Adipose tissue (tissue), 3 donors: ENCODE measurements at regions not wholly inside any gene's neighbourhood (a gene's known extent, or its start where the extent isn't known, plus 50 kb on each side); places are given as distances from the start of the nearest gene placed in this dataset.

Experiments
- H3K27ac ChIP-seq: one replicate; pipeline ENCODE4 v1.5.1; 2013; ENCODE audit warnings: low read depth, low read length
- WGBS, 3 donors: extraction: QIAGEN DNeasy Blood & Tissue Kit; methylation state at CpG; one replicate each; pipeline ENCODE4 v1.1.7; 2013; 5-methylcytosine and 5-hydroxymethylcytosine counted together
- donor health status: healthy with polysubstance abuse.
- donor health status: Bipolar disorder and iron deficiency.
- donor health status: healthy.

DNA sequence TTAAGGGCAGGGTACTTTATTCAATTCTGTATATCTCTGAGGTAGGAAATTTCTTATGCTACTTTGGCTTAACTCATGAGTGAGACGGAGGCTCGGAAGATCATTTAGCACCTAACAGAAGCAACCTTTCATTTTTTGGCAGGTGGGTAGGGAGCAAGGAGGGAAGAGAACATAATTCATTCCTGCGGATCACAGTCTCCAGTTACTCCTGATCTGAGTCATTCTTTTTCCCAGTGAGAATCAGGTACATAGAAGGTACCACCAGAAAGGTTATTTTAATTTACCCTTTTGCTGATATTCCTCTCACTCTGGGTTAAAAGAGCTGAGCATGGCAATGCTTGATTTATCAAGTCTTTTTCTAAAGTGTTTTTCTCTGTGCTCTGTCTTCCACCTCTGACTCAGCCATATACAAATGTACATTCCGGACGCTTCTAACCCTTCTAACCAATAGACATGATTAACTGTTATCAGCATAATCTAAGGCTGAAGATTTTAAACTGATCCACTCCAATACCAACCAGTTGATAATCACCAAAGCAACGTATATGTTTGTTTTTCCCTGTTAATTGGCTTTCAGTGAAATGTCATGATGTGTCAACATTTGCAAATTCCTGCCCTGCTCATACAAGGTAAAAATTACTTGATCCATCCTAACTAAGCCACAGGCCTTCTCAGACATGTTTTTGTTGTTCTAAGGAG is 271.7 kb downstream of the DUSP10 start:
- WGBS, 3 donors, result 47 to 83% (median 81%) methylated on average over 6 of the region's 6 CpGs

DNA sequence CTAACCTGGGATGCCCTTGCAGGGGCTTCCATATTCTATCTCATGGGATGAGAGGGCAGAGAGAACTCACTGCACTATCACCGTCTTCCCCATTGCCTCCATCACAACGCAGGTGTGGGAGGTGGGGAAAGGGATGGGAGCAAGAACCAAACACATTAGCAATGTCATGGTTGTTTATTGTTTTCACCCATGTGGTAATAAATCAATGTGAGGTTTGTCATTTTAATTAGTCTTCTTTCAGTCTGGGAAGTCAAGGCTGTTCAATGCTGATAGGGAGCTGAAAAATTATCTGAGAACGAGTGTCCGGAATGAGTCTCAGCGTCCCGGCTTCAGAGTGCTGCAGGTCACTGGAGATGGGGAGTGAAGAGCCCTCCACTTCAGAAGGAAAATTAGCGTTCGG is 268.5 kb downstream of the DUSP10 start:
- H3K27ac ChIP-seq, result no peak overlapping the region
- 24 to 72% (median 58%) methylated on average over 8 of the region's 8 CpGs for WGBS, 3 donors

More for the DNA sequence above, 271.7 kb downstream of the DUSP10 start:
- H3K27ac ChIP-seq, result no peak overlapping the region

DNA sequence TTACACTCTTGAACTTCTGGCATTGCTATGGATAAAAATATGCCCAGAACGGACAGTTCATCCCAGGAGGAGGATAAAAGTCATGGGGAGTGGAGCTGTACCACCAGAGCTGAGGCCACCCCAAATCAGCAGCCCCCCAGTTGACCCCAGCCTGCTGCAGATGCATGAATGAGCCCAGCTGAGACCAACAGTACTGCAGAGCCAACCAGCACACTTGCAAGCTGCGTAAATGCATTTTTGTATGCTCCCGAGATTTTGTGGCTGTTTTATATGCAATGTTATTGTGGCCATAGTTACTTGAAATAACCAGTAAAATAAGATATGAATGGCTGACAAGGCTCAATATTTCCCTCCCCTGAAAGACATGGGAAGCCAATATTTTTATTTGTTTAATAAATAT is 264.6 kb downstream of the DUSP10 start:
- no peak overlapping the region for H3K27ac ChIP-seq
- 65 to 82% (median 81%) methylated on average over 3 of the region's 3 CpGs for WGBS, 3 donors

DNA sequence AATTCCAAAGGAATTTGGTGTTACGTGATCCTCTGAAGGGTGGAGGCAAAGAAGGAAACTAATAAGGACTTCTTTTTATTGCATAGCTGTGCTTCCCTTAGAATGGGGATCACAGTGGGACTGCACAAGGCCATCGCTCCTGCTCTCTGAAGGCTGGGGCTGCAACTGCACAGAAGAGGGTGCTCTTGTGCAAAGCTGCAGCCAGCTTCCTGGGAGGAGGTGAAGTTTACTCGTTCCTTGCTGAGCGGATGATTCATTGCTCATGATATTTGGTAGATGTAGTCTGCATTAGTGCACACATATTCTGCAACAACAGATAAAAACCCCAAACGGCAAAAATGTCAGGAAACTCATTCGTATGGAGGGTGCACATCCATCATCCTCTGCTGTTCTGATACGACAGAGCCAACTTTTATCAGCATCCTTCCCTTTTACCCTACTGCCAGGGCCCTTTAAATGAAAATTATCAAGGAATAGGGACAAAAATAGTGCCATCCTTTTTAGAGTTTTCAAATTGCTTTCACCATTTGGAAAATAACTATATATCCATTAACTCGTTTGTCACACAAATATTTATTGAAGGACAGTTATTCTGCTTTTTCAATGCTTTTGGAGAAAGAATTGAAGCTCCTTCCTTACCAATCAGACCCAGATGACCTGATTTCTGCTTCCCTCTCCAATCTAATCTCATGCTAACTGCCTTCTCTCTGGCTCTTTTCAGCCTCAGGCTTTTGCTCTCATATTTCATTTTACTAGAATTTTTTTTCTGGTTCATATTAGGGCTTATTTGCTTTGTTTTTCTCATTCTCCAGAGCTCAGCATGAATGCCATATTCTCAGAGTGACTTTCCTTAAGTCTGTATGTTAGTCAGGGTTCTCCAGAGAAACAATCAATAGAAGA is 263.6 kb downstream of the DUSP10 start:
- WGBS, 3 donors, result 23 to 26% (median 25%) methylated on average over 8 of the region's 8 CpGs
- no peak overlapping the region for H3K27ac ChIP-seq

DNA sequence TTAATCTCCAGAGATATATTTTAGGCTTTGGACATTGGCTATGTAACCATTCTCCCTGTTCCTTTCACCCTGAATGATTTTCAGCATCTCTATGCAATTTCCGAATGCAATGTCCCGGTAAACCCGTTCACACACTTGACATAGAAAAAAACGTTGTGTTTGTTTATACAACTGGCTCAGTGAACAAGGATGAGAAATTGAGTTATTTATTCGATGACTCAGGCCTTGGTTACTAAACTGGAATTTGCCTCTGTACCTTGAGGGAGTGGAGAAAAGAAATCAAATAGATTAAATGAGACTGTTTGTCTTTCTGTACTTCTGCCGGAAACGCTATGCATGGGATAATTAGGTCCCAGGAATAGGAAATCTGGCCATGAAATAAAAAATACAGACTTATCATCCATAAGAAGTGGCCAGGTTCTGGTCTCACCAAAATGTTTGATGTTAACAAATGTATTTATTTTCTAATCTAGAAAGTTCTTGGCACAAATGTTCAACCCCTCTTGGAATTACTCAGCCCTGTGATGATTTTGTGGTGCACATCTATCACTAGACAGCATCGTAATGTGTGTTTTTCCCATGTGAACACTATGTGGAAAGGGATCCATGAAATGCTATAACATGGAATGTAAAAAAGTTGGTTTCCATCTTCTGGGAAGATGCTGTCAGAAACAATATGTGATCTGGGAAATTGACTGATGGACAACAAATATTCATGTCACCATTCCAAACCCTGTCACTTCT is 253.9 kb downstream of the DUSP10 start:
- no peak overlapping the region for H3K27ac ChIP-seq
- 53 to 74% (median 71%) methylated on average over 8 of the region's 8 CpGs for whole genome bisulfite sequencing, 3 donors

GRCh38 chr1:221488550-221488949 is 253.3 kb downstream of the DUSP10 start:
- no peak overlapping the region for H3K27ac ChIP-seq
- 67 to 83% (median 68%) methylated on average over 1 of the region's 1 CpG for WGBS, 3 donors

DNA sequence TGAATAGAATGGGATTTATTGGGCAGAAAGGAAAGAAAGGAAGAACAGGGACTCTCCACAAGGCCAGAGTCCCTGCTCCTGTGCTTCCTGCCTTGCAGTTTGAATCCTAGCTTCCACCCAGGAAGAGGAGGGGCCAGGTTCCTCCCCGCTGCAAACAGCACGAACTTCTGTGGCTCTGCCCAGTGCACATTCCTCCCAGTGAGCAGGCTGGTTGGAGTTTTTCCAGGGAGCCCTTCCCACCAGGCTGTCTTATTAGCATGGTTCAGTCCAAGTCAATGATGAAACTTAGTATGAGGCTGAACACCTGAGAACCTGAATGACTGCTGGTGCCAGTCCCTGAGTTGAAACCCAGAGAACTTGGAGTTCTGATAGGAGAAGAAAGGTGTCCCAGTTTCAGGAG is 247.2 kb downstream of the DUSP10 start:
- H3K27ac ChIP-seq, result no peak overlapping the region
- 31 to 49% (median 32%) methylated on average over 2 of the region's 2 CpGs for WGBS, 3 donors

DNA sequence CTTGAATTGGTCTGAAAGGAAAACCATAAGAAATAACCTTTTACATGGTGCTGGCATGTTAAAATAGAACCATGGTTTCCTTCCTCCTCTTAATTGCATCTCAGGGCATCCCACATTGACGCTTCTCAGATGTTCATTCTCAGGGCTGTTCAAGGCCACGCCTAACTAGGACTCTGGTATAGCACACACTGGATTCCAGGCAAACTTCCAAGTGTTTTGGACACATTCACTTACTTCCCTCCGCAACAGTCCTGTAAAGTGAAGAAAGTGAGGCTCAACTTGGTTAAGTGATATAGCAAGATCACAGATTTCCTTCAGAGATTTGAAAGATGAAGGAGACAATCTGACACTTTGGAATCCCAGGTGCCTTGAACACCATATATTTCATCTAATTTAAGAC is 244.8 kb downstream of the DUSP10 start:
- H3K27ac ChIP-seq, result no peak overlapping the region
- 41 to 58% (median 54%) methylated on average over 3 of the region's 3 CpGs for WGBS, 3 donors

GRCh38 chr1:221503268-221503667 is 238.6 kb downstream of the DUSP10 start:
- 83 to 90% (median 84%) methylated on average over 4 of the region's 4 CpGs for WGBS, 3 donors
- H3K27ac ChIP-seq, result no peak overlapping the region

DNA sequence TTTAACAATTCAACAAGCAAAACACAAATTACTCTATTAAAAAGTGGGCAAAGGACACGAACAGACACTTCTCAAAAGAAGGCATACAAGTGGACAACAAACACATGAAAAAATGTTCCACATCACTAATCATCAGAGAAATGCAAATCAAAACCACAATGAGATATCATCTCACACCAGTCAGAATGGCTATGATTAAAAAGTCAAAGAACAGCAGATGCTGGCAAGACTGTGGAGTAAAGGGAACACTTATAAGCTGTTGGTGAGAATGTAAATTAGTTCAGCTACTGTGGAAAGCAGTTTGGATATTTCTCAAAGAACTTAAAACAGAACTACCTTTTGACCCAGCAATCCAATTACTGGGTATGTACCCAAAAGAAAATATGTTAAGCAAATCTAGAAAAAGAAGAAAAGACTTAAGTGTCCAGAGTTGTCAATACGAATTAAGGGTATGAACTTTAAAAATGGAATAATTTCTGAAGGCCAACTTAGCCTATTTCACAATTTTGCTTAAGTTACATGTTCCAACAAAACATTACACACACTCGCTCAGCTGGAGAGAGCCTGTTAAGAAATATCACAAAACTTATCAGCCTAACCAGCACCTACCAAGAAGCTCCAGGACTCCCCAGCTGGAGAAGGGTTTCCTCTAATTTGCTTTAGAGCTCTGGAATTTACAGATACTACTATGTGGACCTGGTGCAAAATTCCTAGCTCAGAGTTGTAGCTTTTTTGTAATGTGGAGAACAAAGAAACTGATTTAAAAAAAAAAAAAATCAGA is 232.1 kb downstream of the DUSP10 start:
- 61 to 73% (median 73%) methylated on average over 3 of the region's 3 CpGs for WGBS, 3 donors
- no peak overlapping the region for H3K27ac ChIP-seq

GRCh38 chr1:221510793-221511503 is 230.9 kb downstream of the DUSP10 start:
- 50 to 81% (median 57%) methylated on average over 3 of the region's 3 CpGs for WGBS, 3 donors
- no peak overlapping the region for H3K27ac ChIP-seq

GRCh38 chr1:221511797-221512196 is 230.1 kb downstream of the DUSP10 start:
- WGBS, 3 donors, result 48 to 67% (median 67%) methylated on average over 3 of the region's 3 CpGs
- H3K27ac ChIP-seq, result no peak overlapping the region

- H3K27ac ChIP-seq, result no peak overlapping the region
Measured at GRCh38 chr1:221514806-221515205, 227.1 kb downstream of the DUSP10 start.

DNA sequence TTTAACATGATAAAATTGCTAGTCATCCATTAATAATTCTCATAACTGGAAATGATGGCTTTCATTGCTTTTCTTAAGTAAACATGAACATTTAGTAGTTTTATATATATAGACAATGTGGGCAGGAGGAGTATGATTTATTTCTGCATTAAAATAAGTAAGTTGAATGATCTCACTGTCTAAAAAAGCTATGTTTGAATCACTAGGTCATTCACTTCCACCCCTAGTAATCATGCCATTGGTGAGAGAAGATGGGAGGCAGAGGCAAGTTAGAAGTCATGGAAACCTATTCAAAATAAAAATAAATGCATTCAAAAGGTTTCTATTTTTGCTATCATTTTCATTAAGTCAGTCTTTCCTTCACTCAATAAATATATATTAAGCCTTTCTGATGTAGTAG is 226.4 kb downstream of the DUSP10 start:
- H3K27ac ChIP-seq, result no peak overlapping the region

- H3K27ac ChIP-seq, result no peak overlapping the region
- 57 to 89% (median 81%) methylated on average over 1 of the region's 1 CpG for WGBS, 3 donors
Measured at GRCh38 chr1:221517961-221518360, 223.9 kb downstream of the DUSP10 start.

DNA sequence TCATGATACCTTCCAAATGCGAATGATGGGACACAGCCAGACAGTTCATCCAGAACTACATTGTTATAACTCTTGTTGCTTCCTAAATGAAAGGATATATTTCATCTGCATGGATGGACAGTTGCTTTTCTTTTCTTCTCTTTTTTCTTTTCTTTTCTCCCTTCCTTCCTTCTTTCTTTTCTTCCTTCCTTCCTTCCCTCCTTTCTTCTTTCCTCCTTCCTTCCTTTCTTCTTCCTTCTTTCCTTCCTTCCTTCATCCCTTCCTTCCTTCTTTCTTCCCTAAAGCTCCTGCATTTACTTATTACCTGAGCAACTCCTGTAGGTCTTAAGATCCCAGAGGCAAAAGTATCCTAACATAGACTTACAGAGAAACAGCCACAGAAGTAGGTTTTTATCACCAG is 221.6 kb downstream of the DUSP10 start:
- WGBS, 3 donors, result 84 to 96% (median 90%) methylated on average over 1 of the region's 1 CpG
- H3K27ac ChIP-seq, result no peak overlapping the region

GRCh38 chr1:221521686-221522085 is 220.2 kb downstream of the DUSP10 start:
- H3K27ac ChIP-seq, result no peak overlapping the region
- 80 to 88% (median 88%) methylated on average over 3 of the region's 3 CpGs for WGBS, 3 donors

- H3K27ac ChIP-seq, result no peak overlapping the region
- WGBS, 3 donors, result 58 to 81% (median 65%) methylated on average over 2 of the region's 2 CpGs
Measured at GRCh38 chr1:221522529-221522940, 219.4 kb downstream of the DUSP10 start.
